T-helper 2 cell (primary cell): ENCODE measurements at regions not wholly inside any gene's neighbourhood (a gene's known extent, or its start where the extent isn't known, plus 50 kb on each side); places are given as distances from the start of the nearest gene placed in this dataset.

Experiments used
- DNase-seq, 5 experiments: peaks; one replicate each; pipeline versions ENCODE4 v3.0.0 to v3.0.0-alpha.2; 2012 to 2022

DNA sequence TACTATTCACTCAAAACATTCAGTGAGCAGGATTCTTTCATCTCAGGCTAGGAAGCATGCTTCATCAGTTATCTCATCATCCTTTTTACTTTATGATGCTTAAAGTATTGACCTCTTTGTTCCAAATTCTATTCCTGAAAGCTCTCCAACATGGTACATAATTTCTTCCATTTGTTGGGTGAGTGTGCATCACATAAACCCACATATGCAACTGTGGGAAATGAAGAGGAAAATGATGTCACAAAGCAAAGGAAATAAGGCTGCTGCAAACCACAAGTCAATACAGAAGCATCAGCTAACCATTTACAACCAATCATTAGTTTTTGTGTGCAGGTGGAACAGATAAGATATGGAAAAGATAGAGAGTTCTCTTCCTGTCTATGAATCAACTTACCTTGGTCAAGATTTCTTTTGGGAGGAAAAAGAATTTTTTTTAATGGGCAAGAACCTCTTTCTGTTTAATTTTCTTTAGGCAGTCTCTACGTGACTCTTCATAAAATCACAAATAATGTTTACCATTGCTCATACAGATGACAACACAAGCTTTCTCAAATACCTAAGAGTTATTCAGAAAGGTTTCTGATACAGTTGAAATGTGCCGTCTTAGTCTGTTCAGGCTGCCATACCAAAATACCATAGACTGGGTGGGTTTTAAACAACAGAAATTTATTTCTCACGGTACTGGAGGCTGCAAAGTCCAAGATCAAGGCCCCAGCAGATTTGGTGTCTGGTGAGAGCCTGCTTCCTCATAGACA lies 259.9 kb downstream of the ADGRG6 start:
- DNase-seq = no peak

DNA sequence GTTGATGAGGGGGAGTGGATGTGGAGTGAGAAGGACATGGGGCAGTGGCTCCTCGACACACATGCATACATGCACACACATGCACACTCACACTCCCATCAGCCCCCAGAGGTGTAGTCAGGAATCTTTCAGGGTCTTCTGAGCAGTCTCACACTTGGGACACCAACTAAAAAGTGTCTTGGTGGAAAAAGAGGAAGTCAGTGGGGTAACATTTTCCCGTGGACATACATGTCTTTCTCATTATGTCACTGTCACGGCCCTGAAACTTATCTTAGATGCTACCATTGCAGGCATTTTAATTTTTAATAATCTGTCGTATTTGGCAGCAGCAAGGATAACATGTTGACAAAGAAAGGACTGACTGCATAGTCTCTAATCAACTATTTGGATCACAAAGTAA lies 261.1 kb downstream of the ADGRG6 start:
- DNase-seq = no peak

GRCh38 chr6:142566628-142567396 lies 265.0 kb downstream of the ADGRG6 start:
- DNase-seq = peak in 3 of 5 experiments; percentile 21 to 44 (median 44)

GRCh38 chr6:142567461-142567860 lies 265.7 kb downstream of the ADGRG6 start:
- no peak for DNase-seq

DNA sequence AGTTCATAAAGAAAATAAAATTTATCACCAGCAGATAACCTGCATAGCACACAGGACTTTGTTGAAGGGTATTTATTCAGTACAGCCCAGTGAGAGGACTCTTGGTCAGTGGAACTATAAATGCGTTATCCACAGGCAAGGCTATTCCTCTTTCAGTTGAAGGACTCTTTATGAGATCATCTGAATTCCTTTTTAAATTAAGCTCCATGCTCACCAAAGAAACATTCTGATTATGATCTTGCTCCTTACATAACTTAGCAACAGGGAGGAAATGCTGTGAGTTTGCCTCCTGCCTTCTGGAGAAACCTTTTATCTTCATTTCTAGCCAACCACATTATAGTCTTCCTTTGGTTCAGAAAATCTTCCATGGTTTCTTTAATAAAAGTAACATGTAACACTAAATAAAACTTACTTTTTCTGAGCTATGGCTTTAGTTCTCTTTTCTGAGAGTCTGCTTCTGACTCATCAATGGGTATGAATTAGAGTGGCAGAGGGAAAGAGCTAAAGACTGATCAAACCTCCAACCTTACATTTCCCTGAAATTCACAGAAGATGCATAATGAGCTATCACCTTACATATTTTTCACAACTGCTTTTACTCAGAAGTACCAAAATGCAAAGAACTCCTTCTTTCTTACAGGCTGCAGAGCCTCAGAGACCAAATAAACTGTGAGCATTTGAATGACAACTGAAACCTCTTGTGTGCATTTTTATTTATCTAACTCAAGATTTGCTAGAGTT lies 267.2 kb downstream of the ADGRG6 start:
- DNase-seq = no peak

GRCh38 chr6:142569676-142570075 lies 267.9 kb downstream of the ADGRG6 start:
- DNase-seq = no peak

GRCh38 chr6:142570221-142570671 lies 268.4 kb downstream of the ADGRG6 start:
- DNase-seq = no peak

DNA sequence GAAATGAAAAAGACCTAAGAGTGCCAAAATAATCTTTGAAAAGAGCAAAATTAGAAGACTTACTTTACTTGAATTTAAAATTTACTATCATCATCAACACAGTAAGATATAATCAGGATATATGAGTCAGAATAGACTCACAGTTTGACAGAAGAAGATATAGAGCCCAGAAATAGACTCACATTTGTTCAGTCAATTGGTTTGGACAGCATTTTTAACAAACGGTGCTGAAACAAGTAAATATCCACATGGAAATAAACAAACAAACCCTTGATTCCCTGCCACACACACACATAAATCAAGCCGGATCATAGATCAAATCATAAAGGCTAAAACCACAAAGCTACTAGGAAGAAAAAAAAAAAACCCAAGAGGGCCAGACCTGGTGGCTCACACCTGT lies 291.1 kb downstream of the ADGRG6 start:
- DNase-seq = no peak

DNA sequence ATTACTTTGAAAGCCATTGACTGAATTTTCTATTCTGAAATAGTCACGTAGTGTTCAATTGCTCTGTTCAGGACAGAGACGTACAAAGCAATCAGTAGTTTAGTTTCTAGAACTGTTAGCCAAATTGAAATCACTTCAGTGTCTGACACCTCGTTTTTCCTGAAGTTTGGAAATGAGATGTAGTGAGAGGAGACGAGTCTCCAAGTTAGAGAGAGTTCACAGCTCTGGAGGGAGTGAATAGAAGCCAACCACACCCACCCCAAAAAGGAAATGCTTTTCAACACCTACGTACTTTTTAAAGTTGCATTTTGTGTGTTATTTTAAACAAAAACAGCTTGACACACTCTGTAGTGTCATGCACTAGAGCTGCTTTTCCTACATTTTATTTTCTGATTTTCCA lies 296.0 kb downstream of the ADGRG6 start:
- no peak for DNase-seq

GRCh38 chr6:142601427-142601826 lies 299.6 kb downstream of the ADGRG6 start:
- no peak for DNase-seq

- DNase-seq = no peak
These were observed 301.2 kb downstream of the ADGRG6 start for GRCh38 chr6:142602972-142603371.

GRCh38 chr6:142605922-142606485 lies 304.2 kb downstream of the ADGRG6 start:
- no peak for DNase-seq

GRCh38 chr6:142612956-142613355 lies 311.1 kb downstream of the ADGRG6 start:
- no peak for DNase-seq

DNA sequence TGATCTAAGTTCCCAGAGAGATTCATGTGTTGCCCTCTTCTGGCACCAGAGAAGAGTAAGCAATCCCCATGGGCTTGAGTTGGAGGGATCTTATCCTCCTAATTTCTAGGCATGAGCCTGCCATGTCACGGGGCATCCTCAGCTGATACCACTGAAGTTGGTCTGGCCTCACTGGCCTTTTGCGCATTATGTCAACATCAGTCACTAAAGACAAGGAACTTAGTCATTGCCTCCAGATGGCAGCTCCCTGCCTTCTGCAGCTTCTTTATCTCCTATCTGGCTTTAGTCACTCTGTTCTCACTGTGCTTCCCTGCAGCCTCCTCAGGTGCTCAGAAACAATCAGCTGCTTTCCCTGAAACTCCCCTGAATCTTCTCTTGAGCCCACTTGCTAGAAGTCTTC lies 312.2 kb downstream of the ADGRG6 start:
- no peak for DNase-seq

GRCh38 chr6:142617158-142617557 lies 315.4 kb downstream of the ADGRG6 start:
- DNase-seq = no peak

GRCh38 chr6:142621822-142622221 lies 320.0 kb downstream of the ADGRG6 start:
- no peak for DNase-seq

- no peak for DNase-seq
These were observed 319.8 kb downstream of the HIVEP2 start for GRCh38 chr6:142624978-142625715.

GRCh38 chr6:142627474-142627873 lies 317.5 kb downstream of the HIVEP2 start:
- DNase-seq = peak in 1 of 5 experiments; percentile 33

- no peak for DNase-seq
These were observed 313.2 kb downstream of the HIVEP2 start for GRCh38 chr6:142631517-142632385.

DNA sequence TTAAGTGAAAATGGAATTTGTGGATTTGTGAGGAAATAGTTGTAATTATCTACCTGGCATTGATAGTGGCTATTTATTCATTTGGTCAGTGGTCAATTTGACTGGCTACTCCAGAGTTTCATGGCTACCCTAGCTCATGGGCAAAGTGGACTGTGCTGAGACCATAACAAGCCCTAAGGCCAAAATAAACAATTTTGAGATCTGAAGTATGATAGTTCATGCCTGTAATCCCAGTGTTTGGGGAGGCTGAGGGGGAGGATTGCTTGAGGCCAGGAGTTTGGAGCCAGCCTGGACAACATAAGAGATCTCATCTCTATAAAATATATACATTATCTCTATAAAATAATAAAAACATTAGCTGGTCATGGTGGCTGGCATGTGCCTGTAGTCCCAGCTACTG lies 311.7 kb downstream of the HIVEP2 start:
- no peak for DNase-seq

DNA sequence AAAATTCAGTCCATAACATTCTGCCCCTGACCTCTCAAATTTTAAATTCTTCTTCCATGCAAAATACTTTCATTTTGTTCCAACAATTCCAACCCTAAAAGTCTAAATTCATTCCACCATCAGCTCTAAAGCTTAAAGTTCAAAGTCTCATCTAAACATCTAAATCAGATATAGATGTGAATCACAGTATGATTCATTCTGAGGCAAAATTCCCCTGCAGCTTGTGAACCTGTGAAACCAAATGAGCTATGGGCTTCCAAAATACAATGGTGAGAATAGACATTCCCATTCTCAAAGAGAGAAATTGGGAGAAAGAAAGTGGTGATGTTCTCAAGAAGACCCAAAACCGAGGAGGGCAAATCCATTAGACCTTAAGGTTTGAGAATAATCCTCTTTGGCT lies 309.8 kb downstream of the HIVEP2 start:
- DNase-seq = no peak
